DND-41 (cell line): ENCODE measurements at regions not wholly inside any gene's neighbourhood (a gene's known extent, or its start where the extent isn't known, plus 50 kb on each side); places are given as distances from the start of the nearest gene placed in this dataset.

Experiments
- ATAC-seq: fragments of 200-7000 bp; cut with Tn5 transposase; 3 replicates; pipeline ENCODE4 v1.9.1; 2021; ENCODE audit warnings: low read depth; ENCODE audit not compliant: insufficient read depth
- DNase-seq: peaks from one replicate; pipeline ENCODE4 v3.0.0-alpha.2; 2020
- H2AFZ ChIP-seq: 2 replicates; pipeline ENCODE4 v1.6.0; 2012; ENCODE audit warnings: low read depth, low read length
- H3K27ac ChIP-seq: 2 replicates; pipeline ENCODE4 v1.5.1; 2012; ENCODE audit warnings: low read length, inconsistent platforms
- H3K27me3 ChIP-seq: fragments of 200-600 bp; sonication (generic); 2 replicates; pipeline ENCODE4 v1.6.0; 2012; ENCODE audit warnings: low read length, mild to moderate bottlenecking, inconsistent platforms; ENCODE audit not compliant: insufficient read depth, poor library complexity
- H3K36me3 ChIP-seq: 2 replicates; pipeline ENCODE4 v1.5.1; 2012; ENCODE audit warnings: low read length, inconsistent platforms; ENCODE audit not compliant: insufficient read depth
- H3K4me1 ChIP-seq: 2 replicates; pipeline ENCODE4 v1.5.1; 2012; ENCODE audit warnings: mild to moderate bottlenecking, low read length; ENCODE audit not compliant: insufficient read depth
- H3K4me2 ChIP-seq: 2 replicates; pipeline ENCODE4 v1.6.0; 2012; ENCODE audit warnings: mild to moderate bottlenecking, moderate library complexity, low read length, inconsistent platforms; ENCODE audit not compliant: insufficient read depth
- H3K4me3 ChIP-seq, 2 experiments: fragments of 200-600 bp in 1 of 2; shearing (Covaris generic) in 1 of 2; 2 replicates each; pipeline ENCODE4 v1.5.1; 2012 to 2016; ENCODE audit warnings: inconsistent platforms in 2 of 2, low read length in 2 of 2, mild to moderate bottlenecking in 2 of 2, low read depth in 1 of 2, moderate library complexity in 1 of 2
- H3K79me2 ChIP-seq: 2 replicates; pipeline ENCODE4 v1.6.0; 2012; ENCODE audit warnings: low read length, inconsistent platforms; ENCODE audit not compliant: insufficient read depth
- H3K9ac ChIP-seq: 2 replicates; pipeline ENCODE4 v1.6.0; 2012; ENCODE audit warnings: low read depth, mild to moderate bottlenecking, inconsistent platforms, low read length, moderate library complexity
- H3K9me3 ChIP-seq: 2 replicates; pipeline ENCODE4 v1.5.1; 2012; ENCODE audit warnings: low read length, moderate library complexity, mild to moderate bottlenecking, inconsistent platforms; ENCODE audit not compliant: insufficient read depth, severe bottlenecking
- H4K20me1 ChIP-seq: 2 replicates; pipeline ENCODE4 v1.6.0; 2012; ENCODE audit warnings: low read length; ENCODE audit not compliant: insufficient read depth
- EZH2 ChIP-seq: IDR thresholded peaks from 3 replicates; pipeline ENCODE4 v1.6.1; 2012; ENCODE audit warnings: borderline replicate concordance, low read depth, mild to moderate bottlenecking, moderate library complexity, low read length, inconsistent platforms; ENCODE audit not compliant: severe bottlenecking
- TF ChIP-seq, protein P1 (sequence below): IDR thresholded peaks from 2 replicates; pipeline ENCODE4 v1.5.1; 2012; ENCODE audit warnings: borderline replicate concordance, low read length, moderate library complexity, mild to moderate bottlenecking; ENCODE audit not compliant: poor library complexity, severe bottlenecking; ENCODE audit errors: extremely low read depth

DNA sequence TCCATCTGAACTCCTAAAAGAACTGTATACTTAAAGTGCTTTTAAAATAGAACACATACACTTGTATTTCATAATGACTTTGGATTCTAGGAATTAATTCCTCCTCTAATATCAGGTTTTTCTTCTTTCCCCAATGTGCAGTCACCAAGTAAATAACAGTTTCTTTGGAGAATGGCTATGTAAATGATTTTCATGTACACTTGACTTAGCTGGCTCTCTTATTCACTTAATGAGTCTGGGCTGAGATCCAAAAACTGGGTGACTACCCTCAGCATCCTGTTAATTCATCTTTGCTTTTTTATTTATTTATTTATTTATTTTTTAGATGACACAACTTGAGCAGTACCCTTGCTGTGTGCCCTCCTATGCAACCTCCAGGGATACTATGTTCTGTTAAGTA lies 1003.7 kb downstream of the SLITRK1 start:
- Histone ChIP-seq H3K27ac (no peak overlapping the region), H3K27me3 (no peaks in the 10 kb centered on the region), H4K20me1 (no peaks in the 10 kb centered on the region), H3K9me3 (no peaks in the 10 kb centered on the region), H2AFZ (no peak overlapping the region), H3K4me2 (no peak overlapping the region), H3K36me3 (no peaks in the 10 kb centered on the region), H3K4me1 (no peaks in the 10 kb centered on the region; the same call in 1 of the 2 replicates), H3K9ac (no peak overlapping the region), H3K4me3 (no peak overlapping the region), H3K79me2 (no peaks in the 10 kb centered on the region)
- ATAC-seq = no peak
- no peak for DNase-seq
- TF ChIP-seq EZH2 = no peak
- TF ChIP-seq, protein P1, sequence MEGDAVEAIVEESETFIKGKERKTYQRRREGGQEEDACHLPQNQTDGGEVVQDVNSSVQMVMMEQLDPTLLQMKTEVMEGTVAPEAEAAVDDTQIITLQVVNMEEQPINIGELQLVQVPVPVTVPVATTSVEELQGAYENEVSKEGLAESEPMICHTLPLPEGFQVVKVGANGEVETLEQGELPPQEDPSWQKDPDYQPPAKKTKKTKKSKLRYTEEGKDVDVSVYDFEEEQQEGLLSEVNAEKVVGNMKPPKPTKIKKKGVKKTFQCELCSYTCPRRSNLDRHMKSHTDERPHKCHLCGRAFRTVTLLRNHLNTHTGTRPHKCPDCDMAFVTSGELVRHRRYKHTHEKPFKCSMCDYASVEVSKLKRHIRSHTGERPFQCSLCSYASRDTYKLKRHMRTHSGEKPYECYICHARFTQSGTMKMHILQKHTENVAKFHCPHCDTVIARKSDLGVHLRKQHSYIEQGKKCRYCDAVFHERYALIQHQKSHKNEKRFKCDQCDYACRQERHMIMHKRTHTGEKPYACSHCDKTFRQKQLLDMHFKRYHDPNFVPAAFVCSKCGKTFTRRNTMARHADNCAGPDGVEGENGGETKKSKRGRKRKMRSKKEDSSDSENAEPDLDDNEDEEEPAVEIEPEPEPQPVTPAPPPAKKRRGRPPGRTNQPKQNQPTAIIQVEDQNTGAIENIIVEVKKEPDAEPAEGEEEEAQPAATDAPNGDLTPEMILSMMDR = no peak

DNA sequence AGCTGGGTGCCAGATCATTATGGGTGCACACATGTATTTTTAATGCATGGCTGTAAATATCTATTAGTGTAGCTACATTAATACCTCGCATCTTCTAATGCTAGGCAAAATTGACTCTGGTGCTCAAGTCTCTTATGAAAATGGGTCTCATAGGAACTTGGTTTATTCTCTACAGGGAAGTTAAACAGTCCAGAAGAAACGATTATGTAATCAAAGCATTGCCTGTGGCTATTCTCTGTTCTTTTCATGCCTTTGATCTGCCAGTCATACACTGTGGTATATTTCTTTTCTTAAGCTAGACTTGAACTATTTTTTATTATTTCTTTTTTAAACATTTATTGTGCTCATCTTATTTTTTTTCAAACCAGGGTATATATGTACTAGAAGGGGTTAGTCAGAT lies 1015.0 kb downstream of the SLITRK1 start:
- Histone ChIP-seq H3K9me3 (no peaks in the 10 kb centered on the region), H4K20me1 (no peaks in the 10 kb centered on the region), H3K4me2 (no peak overlapping the region), H3K27ac (no peak overlapping the region), H3K79me2 (no peaks in the 10 kb centered on the region), H3K27me3 (no peaks in the 10 kb centered on the region), H3K4me3 (no peak overlapping the region), H3K4me1 (no peaks in the 10 kb centered on the region), H3K9ac (no peak overlapping the region), H2AFZ (no peak overlapping the region), H3K36me3 (no peaks in the 10 kb centered on the region)
- no peak for TF ChIP-seq EZH2
- TF ChIP-seq, protein P1 = no peak
- no peak for ATAC-seq
- no peak for DNase-seq

DNA sequence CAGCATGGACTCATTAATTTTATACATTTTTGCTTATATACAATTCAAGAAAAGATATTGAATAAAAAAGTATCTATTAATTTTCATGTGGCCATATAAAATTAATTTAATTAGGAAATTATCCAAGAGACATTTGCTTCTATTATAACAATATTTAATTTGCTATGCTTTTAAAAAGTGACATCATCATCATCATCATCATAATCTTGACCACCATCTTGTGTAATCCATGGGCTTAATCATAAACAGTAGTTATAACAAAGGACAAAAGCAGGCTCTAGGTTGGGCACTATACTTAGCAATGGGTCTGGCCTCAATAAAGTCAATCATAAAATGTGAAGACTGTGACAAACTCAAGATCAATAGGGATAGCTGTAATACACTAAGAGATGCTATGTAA lies 1031.6 kb downstream of the SLITRK1 start:
- Histone ChIP-seq H3K27ac (no peak overlapping the region), H2AFZ (no peak overlapping the region), H3K27me3 (no peaks in the 10 kb centered on the region), H3K9me3 (no peaks in the 10 kb centered on the region), H3K36me3 (no peaks in the 10 kb centered on the region), H3K4me1 (no peaks in the 10 kb centered on the region), H3K4me3 (no peak overlapping the region), H3K9ac (no peak overlapping the region), H3K4me2 (no peak overlapping the region), H3K79me2 (no peaks in the 10 kb centered on the region), H4K20me1 (no peaks in the 10 kb centered on the region)
- TF ChIP-seq EZH2 = no peak
- TF ChIP-seq, protein P1 = no peak
- DNase-seq (no peak), ATAC-seq (no peak)

DNA sequence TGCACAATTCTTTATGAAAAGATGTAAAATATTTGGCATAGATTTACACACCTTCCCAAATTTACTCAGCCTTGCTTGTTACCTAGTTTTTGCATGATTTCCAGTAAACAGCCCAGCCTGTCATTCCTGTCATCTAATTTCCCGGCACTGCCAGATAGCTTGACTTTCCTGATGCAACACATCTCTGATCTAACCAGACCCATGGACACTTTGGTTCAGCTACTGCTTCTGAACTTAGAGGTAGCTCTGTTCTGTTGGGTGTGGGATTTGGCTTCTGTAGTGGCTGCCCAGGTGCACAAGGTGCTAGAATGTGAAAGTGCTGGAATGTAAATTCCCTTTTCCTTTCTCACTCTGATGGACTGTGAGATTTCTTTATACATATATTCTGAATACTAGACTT lies 1033.5 kb downstream of the SLITRK1 start:
- Histone ChIP-seq H4K20me1 (no peaks in the 10 kb centered on the region), H3K9me3 (no peaks in the 10 kb centered on the region), H3K27me3 (no peaks in the 10 kb centered on the region), H3K79me2 (no peaks in the 10 kb centered on the region), H3K4me1 (no peaks in the 10 kb centered on the region), H2AFZ (no peak overlapping the region), H3K4me3 (no peak overlapping the region), H3K9ac (no peak overlapping the region), H3K27ac (no peak overlapping the region), H3K4me2 (no peak overlapping the region), H3K36me3 (no peaks in the 10 kb centered on the region)
- TF ChIP-seq EZH2 = no peak
- TF ChIP-seq, protein P1 = no peak
- no peak for ATAC-seq
- DNase-seq = no peak
